Hematopoietic multipotent progenitor cell treated with erythropoietin and hydrocortisone succinate and interleukin-3 and kit ligand, for 15 days (in vitro differentiated cells): ENCODE measurements at regions not wholly inside any gene's neighbourhood (a gene's known extent, or its start where the extent isn't known, plus 50 kb on each side); places are given as distances from the start of the nearest gene placed in this dataset.

Experiments used
- DNase-seq: peaks from one replicate; pipeline ENCODE4 v3.0.0-alpha.2; 2015; ENCODE audit warnings: low spot score

GRCh38 chr16:72271699-72272240, 99.8 kb upstream of the PMFBP1 start:
- DNase-seq, result no peak

GRCh38 chr16:72270531-72270930, 98.6 kb upstream of the PMFBP1 start:
- DNase-seq, result no peak

GRCh38 chr16:72266836-72267235, 94.9 kb upstream of the PMFBP1 start:
- DNase-seq, result no peak

GRCh38 chr16:72264771-72265170, 92.8 kb upstream of the PMFBP1 start:
- DNase-seq, result no peak

GRCh38 chr16:72262711-72263110, 90.8 kb upstream of the PMFBP1 start:
- no peak for DNase-seq

- no peak for DNase-seq
Measured at GRCh38 chr16:72261127-72261526, 89.2 kb upstream of the PMFBP1 start.

- DNase-seq, result no peak
Measured at GRCh38 chr16:72256398-72257066, 84.6 kb upstream of the PMFBP1 start.

- DNase-seq, result no peak
Measured at GRCh38 chr16:72255786-72256185, 83.8 kb upstream of the PMFBP1 start.

- DNase-seq, result no peak
Measured at GRCh38 chr16:72247821-72248253, 75.9 kb upstream of the PMFBP1 start.

GRCh38 chr16:72246423-72246822, 74.5 kb upstream of the PMFBP1 start:
- no peak for DNase-seq

GRCh38 chr16:72244853-72245252, 72.9 kb upstream of the PMFBP1 start:
- DNase-seq, result no peak

- DNase-seq, result no peak
Measured at GRCh38 chr16:72243621-72244020, 71.7 kb upstream of the PMFBP1 start.

GRCh38 chr16:72242757-72243156, 70.8 kb upstream of the PMFBP1 start:
- no peak for DNase-seq

GRCh38 chr16:72241930-72242329, 70.0 kb upstream of the PMFBP1 start:
- no peak for DNase-seq

- DNase-seq, result no peak
Measured at GRCh38 chr16:72241008-72241407, 69.1 kb upstream of the PMFBP1 start.

- no peak for DNase-seq
Measured at GRCh38 chr16:72240466-72240865, 68.5 kb upstream of the PMFBP1 start.

- no peak for DNase-seq
Measured at GRCh38 chr16:72236866-72237265, 64.9 kb upstream of the PMFBP1 start.

- no peak for DNase-seq
Measured at GRCh38 chr16:72234387-72234786, 62.4 kb upstream of the PMFBP1 start.

- no peak for DNase-seq
Measured at GRCh38 chr16:72228014-72228413, 56.1 kb upstream of the PMFBP1 start.

- DNase-seq, result no peak
Measured at GRCh38 chr16:72226136-72226535, 54.2 kb upstream of the PMFBP1 start.

GRCh38 chr16:72224260-72224768, 52.4 kb upstream of the PMFBP1 start:
- DNase-seq, result no peak

- DNase-seq, result no peak
Measured at GRCh38 chr16:72222503-72222902, 50.5 kb upstream of the PMFBP1 start.
